ENCODE measurements at regions not wholly inside any gene's neighbourhood (a gene's known extent, or its start where the extent isn't known, plus 50 kb on each side); places are given as distances from the start of the nearest gene placed in this dataset.
"Not testable (repeated sequence)": the region's sequence is repeated elsewhere in the genome, so short reads cannot be mapped to it uniquely, and the experiment has no call there.

GRCh38 chr15:20016941-20017340 lies 524.7 kb downstream of the GOLGA6L6 start:
- TF ChIP-seq ZNF274 (IDR thresholded peaks at IDR 0.05; ENCODE audit: low read depth, low read length); YY1 (IDR thresholded peaks at IDR 0.05; ENCODE audit: insufficient read depth, insufficient read length); SUZ12 (IDR thresholded peaks at IDR 0.05; ENCODE audit: extremely low read depth, insufficient read depth, insufficient read length): not testable (repeated sequence)
